Globus pallidus (tissue), 1 donor: ENCODE measurements at regions not wholly inside any gene's neighbourhood (a gene's known extent, or its start where the extent isn't known, plus 50 kb on each side); places are given as distances from the start of the nearest gene placed in this dataset.

Experiments
- DNase-seq: peaks from one replicate; pipeline ENCODE4 v3.0.0-alpha.2; 2015; ENCODE audit warnings: low spot score

- DNase-seq = no peak
Observed at GRCh38 chr10:36700123-36700522, 425.3 kb upstream of the ANKRD30A start.

- no peak for DNase-seq
Observed at GRCh38 chr10:36692759-36693158, 432.6 kb upstream of the ANKRD30A start.

GRCh38 chr10:36688717-36689116 lies 436.7 kb upstream of the ANKRD30A start:
- no peak for DNase-seq

DNA sequence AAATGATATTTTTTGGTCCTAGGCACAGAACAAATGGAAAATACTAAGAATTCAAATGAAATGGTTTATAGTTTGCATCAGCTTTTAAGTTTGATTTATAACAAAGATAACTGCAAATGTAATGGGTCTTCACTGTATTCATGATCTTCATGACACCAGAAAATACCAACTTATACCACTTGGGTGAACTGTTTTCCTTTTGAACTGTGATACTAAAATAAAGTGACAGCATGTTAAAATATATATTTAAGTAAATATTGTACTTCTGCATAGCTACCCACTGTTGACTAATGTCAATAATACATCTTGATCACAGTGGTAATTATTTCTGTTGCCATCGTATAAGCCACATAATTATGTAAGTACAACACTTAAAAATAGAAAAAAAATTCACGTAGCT lies 442.0 kb upstream of the ANKRD30A start:
- no peak for DNase-seq

DNA sequence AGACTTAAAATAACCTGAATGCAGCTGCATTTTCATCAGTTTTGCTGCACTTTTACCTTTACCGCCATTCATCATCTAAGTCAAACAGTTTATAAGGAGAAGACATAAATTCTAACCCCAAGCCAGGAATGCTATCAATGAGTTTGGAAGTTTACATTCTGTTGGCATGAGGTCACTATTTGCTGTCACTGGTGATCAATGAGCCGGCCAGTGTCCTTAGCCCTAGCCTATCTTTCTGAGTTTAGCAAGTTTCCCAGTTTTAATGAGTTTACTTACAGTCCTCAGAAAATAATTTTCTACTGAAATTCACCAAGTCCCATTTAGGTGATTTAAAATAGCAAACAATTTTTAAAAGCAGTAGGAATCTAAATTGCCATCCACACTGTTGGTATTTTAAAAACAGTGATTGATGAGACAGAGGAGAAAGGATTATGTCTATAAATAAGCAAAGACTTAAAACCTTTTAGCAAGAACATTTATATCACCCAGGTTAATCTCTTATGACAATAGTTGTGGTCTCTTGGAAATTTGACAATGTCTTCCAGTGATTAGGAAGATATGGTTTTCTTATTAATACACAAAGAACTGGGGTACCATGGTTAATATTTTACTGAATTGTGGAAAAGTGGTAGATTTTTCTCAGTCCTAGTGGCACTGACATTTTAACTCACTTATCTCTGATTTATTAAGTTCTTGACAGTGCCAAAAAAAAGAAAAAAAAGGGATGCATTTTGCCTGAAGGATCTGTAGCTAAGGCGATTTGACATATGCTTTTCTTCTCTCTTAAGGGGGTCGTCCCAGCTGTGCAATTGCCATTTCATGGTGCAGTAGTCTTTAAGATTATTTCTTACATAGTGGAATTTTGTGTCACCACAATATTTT lies 443.4 kb upstream of the ANKRD30A start:
- DNase-seq = no peak

- DNase-seq = no peak
Observed at GRCh38 chr10:36679554-36679953, 445.8 kb upstream of the ANKRD30A start.

GRCh38 chr10:36677431-36677768 lies 448.0 kb upstream of the ANKRD30A start:
- no peak for DNase-seq

GRCh38 chr10:36676756-36677430 lies 448.5 kb upstream of the ANKRD30A start:
- no peak for DNase-seq

GRCh38 chr10:36676321-36676720 lies 449.1 kb upstream of the ANKRD30A start:
- no peak for DNase-seq

DNA sequence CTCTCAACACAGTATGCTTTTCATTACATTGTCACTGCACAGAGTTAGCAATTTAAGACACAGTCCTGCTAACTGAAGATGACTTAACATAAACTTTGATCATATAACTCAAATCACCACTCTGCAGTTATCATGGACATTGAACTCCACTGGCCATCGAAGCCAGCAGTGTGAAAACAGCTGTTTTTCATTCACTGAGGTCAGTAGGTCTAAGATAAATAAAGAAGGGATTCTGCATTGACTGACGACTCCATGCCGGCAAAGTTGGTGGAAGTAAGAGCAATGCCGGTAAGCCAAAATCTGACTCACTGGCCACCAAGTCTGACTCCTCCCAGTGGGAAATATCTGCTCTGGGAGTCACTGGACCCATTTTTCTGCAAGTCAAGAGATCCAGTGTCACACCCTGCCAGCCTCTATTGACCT lies 449.9 kb upstream of the ANKRD30A start:
- no peak for DNase-seq

GRCh38 chr10:36671607-36672006 lies 453.8 kb upstream of the ANKRD30A start:
- no peak for DNase-seq

DNA sequence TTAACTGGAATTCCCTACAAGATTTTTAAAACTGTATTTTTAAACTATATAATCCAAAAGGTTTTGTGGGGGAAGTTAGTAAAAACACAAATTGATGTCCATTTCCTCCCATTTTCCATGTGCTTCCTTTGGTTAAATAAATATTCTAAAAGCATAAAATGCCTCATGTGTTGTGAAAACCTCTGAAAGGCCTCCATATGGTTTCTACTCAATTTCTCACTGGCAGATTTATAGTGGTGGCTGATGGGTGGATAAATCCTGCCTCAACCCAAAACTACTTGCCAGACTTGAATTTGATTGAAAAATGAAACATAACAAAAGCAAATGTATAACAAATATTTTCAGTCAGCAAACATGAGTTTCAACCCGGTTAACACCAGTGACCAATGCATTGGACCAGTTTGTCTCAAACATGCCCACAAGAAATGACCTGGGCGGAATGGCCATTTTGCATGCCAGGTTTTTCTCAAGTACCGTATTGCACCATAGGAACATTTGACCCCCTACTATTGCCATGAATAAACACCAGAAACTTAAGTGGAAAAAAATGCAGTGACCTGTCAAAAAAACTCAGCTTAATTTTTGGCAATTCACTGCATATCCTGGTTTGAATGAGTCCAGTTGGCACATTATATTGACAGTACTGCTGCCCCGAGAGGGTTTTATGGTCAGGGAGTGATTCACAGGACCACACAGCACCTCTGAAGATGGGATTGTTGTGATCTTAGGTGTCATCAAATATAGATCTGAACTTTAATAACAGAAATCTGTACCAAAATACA lies 454.6 kb upstream of the ANKRD30A start:
- no peak for DNase-seq

GRCh38 chr10:36669615-36670352 lies 455.6 kb upstream of the ANKRD30A start:
- DNase-seq = peak; percentile 24

DNA sequence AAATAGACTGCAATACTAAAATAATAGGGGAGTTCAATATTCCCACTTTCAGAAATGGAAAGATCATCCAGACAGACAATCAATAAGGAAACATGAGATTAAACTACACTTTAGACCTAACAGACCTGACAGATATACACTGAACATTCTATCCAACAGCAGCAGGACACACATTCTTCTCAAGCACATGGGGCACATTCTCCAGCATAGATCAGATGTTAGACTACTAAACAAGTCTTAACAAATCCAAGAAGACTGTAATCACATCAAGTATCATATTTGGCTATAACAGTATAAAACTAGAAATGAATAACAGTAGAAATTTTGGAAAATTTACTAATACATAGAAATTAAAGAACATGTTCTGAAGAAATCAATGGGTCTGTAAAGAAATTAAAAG lies 458.9 kb upstream of the ANKRD30A start:
- no peak for DNase-seq

DNA sequence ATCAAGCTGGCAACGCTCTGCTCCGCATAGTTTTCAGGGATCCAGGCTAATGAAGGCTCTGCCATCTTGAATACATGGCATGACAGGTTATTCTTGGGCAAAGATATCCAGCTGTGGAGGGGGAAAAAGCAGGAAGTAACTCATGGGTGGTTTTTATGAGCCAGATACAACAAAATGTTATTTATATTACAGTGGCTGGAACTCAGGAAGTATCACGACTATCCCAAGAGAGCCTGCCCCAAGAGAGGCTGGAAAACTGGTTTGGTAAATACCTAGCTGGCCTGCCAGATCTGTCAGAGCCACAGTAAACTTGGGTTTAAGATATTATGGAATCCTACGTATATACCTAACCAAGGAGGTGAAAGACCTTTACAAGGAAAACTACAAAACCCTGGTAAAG lies 462.8 kb upstream of the ANKRD30A start:
- DNase-seq = no peak

- DNase-seq = no peak
Observed at GRCh38 chr10:36650274-36650673, 475.1 kb upstream of the ANKRD30A start.

DNA sequence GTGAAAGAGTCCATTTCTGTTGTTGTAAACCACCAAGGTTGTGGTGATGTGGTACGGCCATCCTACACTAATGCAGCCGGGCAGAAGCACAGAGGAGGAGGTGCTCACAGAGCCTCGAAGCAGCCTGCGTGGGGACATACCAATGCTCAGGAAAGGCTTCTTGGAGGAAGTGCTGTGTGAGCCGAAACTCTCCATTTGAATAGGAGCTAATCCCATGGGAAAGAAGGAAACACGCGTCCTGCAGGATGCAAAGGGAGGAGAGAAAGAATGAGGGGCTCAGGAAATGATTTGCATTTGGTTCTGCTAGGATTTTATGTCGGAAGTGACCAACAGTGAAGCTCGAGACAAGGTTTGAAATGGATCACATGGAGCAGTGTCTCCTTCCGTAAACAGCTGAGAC lies 477.9 kb upstream of the ANKRD30A start:
- no peak for DNase-seq

- no peak for DNase-seq
Observed at GRCh38 chr10:36640626-36641025, 484.8 kb upstream of the ANKRD30A start.

- no peak for DNase-seq
Observed at GRCh38 chr10:36638462-36639155, 486.8 kb upstream of the ANKRD30A start.

GRCh38 chr10:36636879-36637278 lies 488.5 kb upstream of the ANKRD30A start:
- DNase-seq = no peak

DNA sequence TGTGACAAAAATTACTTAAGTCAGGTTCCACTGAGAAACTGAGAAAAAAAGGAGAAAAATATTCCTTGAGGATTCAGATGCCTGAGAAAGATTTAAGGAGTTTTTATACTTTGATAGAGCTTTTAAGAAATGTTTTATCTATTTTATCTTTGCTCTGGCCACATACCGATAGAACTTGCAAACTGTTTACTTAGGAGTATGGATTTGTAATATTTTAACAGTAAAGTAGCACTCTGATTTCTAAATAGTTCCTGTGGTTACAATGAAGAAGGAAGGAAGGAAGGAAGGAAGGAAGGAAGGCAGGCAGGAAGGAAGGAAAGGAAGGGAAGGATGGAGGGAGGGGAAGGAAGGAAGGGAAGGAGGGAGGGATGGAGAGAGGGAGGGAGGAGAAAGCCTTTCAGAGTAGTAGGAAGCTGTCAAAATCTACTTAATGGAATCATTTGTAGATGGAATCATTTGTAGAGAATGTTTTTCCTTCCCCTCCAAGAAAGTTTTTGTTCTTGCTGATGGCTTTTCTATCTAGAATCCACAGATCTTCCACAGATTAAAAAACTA lies 489.0 kb upstream of the ANKRD30A start:
- DNase-seq = no peak
